KMS-11 (cell line): ENCODE measurements at regions not wholly inside any gene's neighbourhood (a gene's known extent, or its start where the extent isn't known, plus 50 kb on each side); places are given as distances from the start of the nearest gene placed in this dataset.

Experiments
- H2AFZ ChIP-seq: fragments of 200-600 bp; sonication (generic); 2 replicates; pipeline ENCODE4 v1.6.1; 2016; ENCODE audit warnings: antibody characterized with exemption, mixed run types, low read depth
- H3K27ac ChIP-seq: fragments of 200-600 bp; sonication (generic); 2 replicates; pipeline ENCODE4 v1.6.1; 2016; ENCODE audit warnings: mild to moderate bottlenecking, mixed run types
- H3K27me3 ChIP-seq: fragments of 200-600 bp; sonication (generic); 2 replicates; pipeline ENCODE4 v1.6.1; 2017; ENCODE audit warnings: mild to moderate bottlenecking, low read depth, mixed run types, moderate library complexity; ENCODE audit not compliant: insufficient read depth
- H3K36me3 ChIP-seq: fragments of 200-600 bp; sonication (generic); 2 replicates; pipeline ENCODE4 v1.6.1; 2017; ENCODE audit warnings: mild to moderate bottlenecking, mixed run types; ENCODE audit not compliant: insufficient read depth
- H3K4me1 ChIP-seq: fragments of 200-600 bp; sonication (generic); 2 replicates; pipeline ENCODE4 v1.6.1; 2016; ENCODE audit warnings: mild to moderate bottlenecking, low read depth, mixed run types; ENCODE audit not compliant: poor library complexity, severe bottlenecking
- H3K4me2 ChIP-seq: fragments of 200-600 bp; sonication (generic); 2 replicates; pipeline ENCODE4 v1.7.0; 2016; ENCODE audit warnings: mild to moderate bottlenecking, mixed run types
- H3K4me3 ChIP-seq: fragments of 200-600 bp; sonication (generic); IDR thresholded peaks from 2 replicates; pipeline ENCODE4 v1.6.1; 2017; ENCODE audit warnings: low read depth, low read length, mixed read lengths; ENCODE audit not compliant: insufficient read depth
- H3K79me2 ChIP-seq: fragments of 200-600 bp; sonication (generic); 2 replicates; pipeline ENCODE4 v1.6.1; 2016; ENCODE audit warnings: low read depth, mixed run types; ENCODE audit not compliant: insufficient read depth
- H3K9ac ChIP-seq: fragments of 200-600 bp; sonication (generic); 2 replicates; pipeline ENCODE4 v1.6.1; 2016; ENCODE audit warnings: mild to moderate bottlenecking, mixed run types
- H4K20me1 ChIP-seq: fragments of 200-600 bp; sonication (generic); 2 replicates; pipeline ENCODE4 v1.6.1; 2016; ENCODE audit warnings: mild to moderate bottlenecking, mixed run types; ENCODE audit not compliant: insufficient read depth
- CTCF ChIP-seq: fragments of 200-600 bp; sonication (generic); conservative IDR thresholded peaks from 2 replicates; pipeline ENCODE4 v1.6.1; 2017; ENCODE audit warnings: low read depth, mild to moderate bottlenecking, antibody characterized with exemption, low read length, moderate library complexity, mixed read lengths

- no peak overlapping the region for H3K9ac ChIP-seq
- H3K27ac ChIP-seq: no peak overlapping the region
- no peak overlapping the region for H3K4me2 ChIP-seq
- TF ChIP-seq CTCF: no peak
- H3K36me3 ChIP-seq: no peaks in the 10 kb centered on the region
- no peaks in the 10 kb centered on the region for H3K27me3 ChIP-seq
- no peaks in the 10 kb centered on the region for H3K4me1 ChIP-seq
- no peak overlapping the region for H3K4me3 ChIP-seq
- H4K20me1 ChIP-seq: no peaks in the 10 kb centered on the region
- H3K79me2 ChIP-seq: no peaks in the 10 kb centered on the region
- H2AFZ ChIP-seq: no peak overlapping the region
Observed at GRCh38 chr16:59042301-59042700, 308.2 kb upstream of the GOT2 start.

GRCh38 chr16:59039066-59039720, 305.1 kb upstream of the GOT2 start:
- no peak overlapping the region for H3K4me3 ChIP-seq
- H3K9ac ChIP-seq: no peak overlapping the region
- no peaks in the 10 kb centered on the region for H3K36me3 ChIP-seq
- H3K4me2 ChIP-seq: no peak overlapping the region
- TF ChIP-seq CTCF: no peak
- no peaks in the 10 kb centered on the region for H3K27me3 ChIP-seq
- H2AFZ ChIP-seq: no peak overlapping the region
- no peaks in the 10 kb centered on the region for H4K20me1 ChIP-seq
- no peak overlapping the region for H3K27ac ChIP-seq
- no peaks in the 10 kb centered on the region for H3K79me2 ChIP-seq
- H3K4me1 ChIP-seq: no peaks in the 10 kb centered on the region

GRCh38 chr16:59030923-59031485, 296.9 kb upstream of the GOT2 start:
- no peak for TF ChIP-seq CTCF

GRCh38 chr16:59021751-59022150, 287.6 kb upstream of the GOT2 start:
- TF ChIP-seq CTCF: no peak
- Histone ChIP-seq H2AFZ (no peak overlapping the region), H3K9ac (no peak overlapping the region), H3K36me3 (no peaks in the 10 kb centered on the region), H3K4me3 (no peak overlapping the region), H3K27ac (no peak overlapping the region), H3K27me3 (no peaks in the 10 kb centered on the region), H3K4me2 (no peak overlapping the region), H4K20me1 (no peaks in the 10 kb centered on the region), H3K79me2 (no peaks in the 10 kb centered on the region), H3K4me1 (no peaks in the 10 kb centered on the region)

More at GRCh38 chr16:59030923-59031485, 296.9 kb upstream of the GOT2 start:
- H3K9ac ChIP-seq: no peak overlapping the region
- H3K4me1 ChIP-seq: no peaks in the 10 kb centered on the region
- H3K27me3 ChIP-seq: no peaks in the 10 kb centered on the region
- no peak overlapping the region for H2AFZ ChIP-seq
- no peak overlapping the region for H3K4me3 ChIP-seq
- H3K79me2 ChIP-seq: no peaks in the 10 kb centered on the region
- no peaks in the 10 kb centered on the region for H3K36me3 ChIP-seq
- H4K20me1 ChIP-seq: no peaks in the 10 kb centered on the region
- no peak overlapping the region for H3K4me2 ChIP-seq
- H3K27ac ChIP-seq: no peak overlapping the region
